Spleen (tissue), 7 donors: ENCODE measurements at regions not wholly inside any gene's neighbourhood (a gene's known extent, or its start where the extent isn't known, plus 50 kb on each side); places are given as distances from the start of the nearest gene placed in this dataset.

Experiments
- POLR2A ChIP-seq, 3 donors: fragments of 450-650 bp; IDR thresholded peaks; one replicate each; pipeline ENCODE4 v1.5.1; 2017; ENCODE audit warnings: antibody characterized with exemption in 3 of 3, mild to moderate bottlenecking in 1 of 3
- POLR2AphosphoS5 ChIP-seq, 3 donors: sonication (generic); formaldehyde crosslinking; IDR thresholded peaks; one replicate each; pipeline ENCODE4 v1.5.1; 2017; ENCODE audit warnings: antibody characterized with exemption in 3 of 3
- TF ChIP-seq, protein P1 (sequence below), 11 experiments: fragments of 200-600 bp in 7 of 11; fragments of 450-650 bp in 4 of 11; sonication (generic) in 4 of 11; IDR thresholded peaks in 8 of 11; conservative IDR thresholded peaks in 3 of 11; 1 replicate in 7 of 11; 2 replicates in 4 of 11; pipeline versions ENCODE4 v1.4.0 to v1.8.0; 2016 to 2021; ENCODE audit warnings: antibody characterized with exemption in 11 of 11, inconsistent platforms in 4 of 11, mild to moderate bottlenecking in 1 of 11
- donor health status: DM: no; HTN: no; CAD: no; lungs with moderate emphysema.
- donor health status: DM: no; HTN: no; CAD: no.
- donor health status: DM: no; HTN: no; CAD: no.

DNA sequence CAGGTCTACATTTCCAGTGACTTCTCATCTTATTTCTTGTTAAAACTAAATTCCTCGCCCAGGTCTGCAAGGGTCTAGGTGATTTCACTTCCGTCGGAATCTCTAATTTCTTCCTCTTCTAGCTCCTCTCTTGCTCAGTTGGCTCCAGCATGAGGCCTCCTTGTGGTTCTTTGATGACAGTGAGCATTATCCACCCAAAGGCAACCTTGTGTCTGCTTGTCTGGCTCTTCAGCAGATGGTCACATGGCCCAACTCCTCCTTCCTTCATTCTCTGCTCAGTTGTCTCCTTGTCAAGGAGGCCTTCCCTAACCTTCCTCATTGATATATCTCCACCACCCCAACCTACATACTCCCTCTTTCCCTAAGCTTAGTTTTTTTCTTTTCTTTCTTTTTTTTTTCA is 1391.4 kb downstream of the EFNB2 start:
- no peak for TF ChIP-seq POLR2AphosphoS5 (IDR thresholded peaks at IDR 0.05)
- TF ChIP-seq, protein P1, sequence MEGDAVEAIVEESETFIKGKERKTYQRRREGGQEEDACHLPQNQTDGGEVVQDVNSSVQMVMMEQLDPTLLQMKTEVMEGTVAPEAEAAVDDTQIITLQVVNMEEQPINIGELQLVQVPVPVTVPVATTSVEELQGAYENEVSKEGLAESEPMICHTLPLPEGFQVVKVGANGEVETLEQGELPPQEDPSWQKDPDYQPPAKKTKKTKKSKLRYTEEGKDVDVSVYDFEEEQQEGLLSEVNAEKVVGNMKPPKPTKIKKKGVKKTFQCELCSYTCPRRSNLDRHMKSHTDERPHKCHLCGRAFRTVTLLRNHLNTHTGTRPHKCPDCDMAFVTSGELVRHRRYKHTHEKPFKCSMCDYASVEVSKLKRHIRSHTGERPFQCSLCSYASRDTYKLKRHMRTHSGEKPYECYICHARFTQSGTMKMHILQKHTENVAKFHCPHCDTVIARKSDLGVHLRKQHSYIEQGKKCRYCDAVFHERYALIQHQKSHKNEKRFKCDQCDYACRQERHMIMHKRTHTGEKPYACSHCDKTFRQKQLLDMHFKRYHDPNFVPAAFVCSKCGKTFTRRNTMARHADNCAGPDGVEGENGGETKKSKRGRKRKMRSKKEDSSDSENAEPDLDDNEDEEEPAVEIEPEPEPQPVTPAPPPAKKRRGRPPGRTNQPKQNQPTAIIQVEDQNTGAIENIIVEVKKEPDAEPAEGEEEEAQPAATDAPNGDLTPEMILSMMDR (IDR thresholded peaks at IDR 0.05 in 8 of 11, conservative IDR thresholded peaks at IDR 0.05 in 3 of 11) = no peak
- TF ChIP-seq POLR2A (IDR thresholded peaks at IDR 0.05) = no peak
